Spleen (tissue), 7 donors: ENCODE measurements at regions not wholly inside any gene's neighbourhood (a gene's known extent, or its start where the extent isn't known, plus 50 kb on each side); places are given as distances from the start of the nearest gene placed in this dataset.

Experiments used
- CTCF ChIP-seq, 11 experiments: fragments of 200-600 bp in 7 of 11; fragments of 450-650 bp in 4 of 11; sonication (generic) in 4 of 11; IDR thresholded peaks in 8 of 11; conservative IDR thresholded peaks in 3 of 11; 1 replicate in 7 of 11; 2 replicates in 4 of 11; pipeline versions ENCODE4 v1.4.0 to v1.8.0; 2016 to 2021; ENCODE audit warnings: antibody characterized with exemption in 11 of 11, inconsistent platforms in 4 of 11, mild to moderate bottlenecking in 1 of 11
- POLR2A ChIP-seq, 3 donors: fragments of 450-650 bp; IDR thresholded peaks; one replicate each; pipeline ENCODE4 v1.5.1; 2017; ENCODE audit warnings: antibody characterized with exemption in 3 of 3, mild to moderate bottlenecking in 1 of 3
- donor health status: DM: no; HTN: no; CAD: no; lungs with moderate emphysema.
- donor health status: DM: no; HTN: no; CAD: no.
- donor health status: DM: no; HTN: no; CAD: no.

GRCh38 chr9:78811622-78812276, 514.8 kb downstream of the PSAT1 start:
- no peak for TF ChIP-seq CTCF (IDR thresholded peaks at IDR 0.05 in 8 of 11, conservative IDR thresholded peaks at IDR 0.05 in 3 of 11)
- no peak for TF ChIP-seq POLR2A (IDR thresholded peaks at IDR 0.05)
